LNCAP (cell line): ENCODE measurements at regions not wholly inside any gene's neighbourhood (a gene's known extent, or its start where the extent isn't known, plus 50 kb on each side); places are given as distances from the start of the nearest gene placed in this dataset.

Experiments used
- CTCF ChIP-seq: fragments of 450-650 bp; IDR thresholded peaks from 2 replicates; pipeline ENCODE4 v1.5.1; 2017; ENCODE audit warnings: mild to moderate bottlenecking

- no peak for TF ChIP-seq CTCF
These were observed 54.8 kb downstream of the OTUD1 start for GRCh38 chr10:23493711-23494110.

GRCh38 chr10:23496727-23497126 is 57.9 kb downstream of the OTUD1 start:
- no peak for TF ChIP-seq CTCF

GRCh38 chr10:23499372-23500132 is 60.7 kb downstream of the OTUD1 start:
- TF ChIP-seq CTCF: no peak

GRCh38 chr10:23505797-23506465 is 67.1 kb downstream of the OTUD1 start:
- no peak for TF ChIP-seq CTCF

GRCh38 chr10:23512355-23513058 is 73.6 kb downstream of the OTUD1 start:
- TF ChIP-seq CTCF: no peak

- no peak for TF ChIP-seq CTCF
These were observed 75.4 kb downstream of the OTUD1 start for GRCh38 chr10:23514321-23514720.

- peak; percentile 66 for TF ChIP-seq CTCF
These were observed 77.7 kb downstream of the OTUD1 start for GRCh38 chr10:23516530-23516929.
